ENCODE measurements at regions not wholly inside any gene's neighbourhood (a gene's known extent, or its start where the extent isn't known, plus 50 kb on each side); places are given as distances from the start of the nearest gene placed in this dataset.

- Histone ChIP-seq H3K27me3 (no peaks in the 10 kb centered on the region), H3K4me3 (no peak overlapping the region), H3K27ac (no peak overlapping the region), H3K4me1 (no peaks in the 10 kb centered on the region), H3K9me3 (no peaks in the 10 kb centered on the region), H3K36me3 (no peaks in the 10 kb centered on the region)
- intact Hi-C loops (cut with DNase I; ENCODE audit: low total_unique reads): no loop called here
- DNase-seq (ENCODE audit: low spot score in 2 of 2): no peak
- no peak for TF ChIP-seq POLR2AphosphoS5 (IDR thresholded peaks at IDR 0.05)
- no peak for TF ChIP-seq CTCF (IDR thresholded peaks at IDR 0.05)
- TF ChIP-seq POLR2A (IDR thresholded peaks at IDR 0.05): no peak
Measured at GRCh38 chr3:6717026-6717943, 143.6 kb upstream of the GRM7 start.

GRCh38 chr3:6719999-6720398 lies 140.9 kb upstream of the GRM7 start:
- Histone ChIP-seq H3K27me3 (no peaks in the 10 kb centered on the region), H3K9me3 (no peaks in the 10 kb centered on the region), H3K27ac (no peak overlapping the region), H3K36me3 (no peaks in the 10 kb centered on the region), H3K4me3 (no peak overlapping the region), H3K4me1 (no peaks in the 10 kb centered on the region)
- TF ChIP-seq POLR2A (IDR thresholded peaks at IDR 0.05): no peak
- TF ChIP-seq CTCF (IDR thresholded peaks at IDR 0.05): no peak
- TF ChIP-seq POLR2AphosphoS5 (IDR thresholded peaks at IDR 0.05): no peak
- intact Hi-C loops (cut with DNase I; ENCODE audit: low total_unique reads): no loop called here
- DNase-seq (ENCODE audit: low spot score in 2 of 2): no peak

GRCh38 chr3:6721491-6721890 lies 139.4 kb upstream of the GRM7 start:
- intact Hi-C loops (cut with DNase I; ENCODE audit: low total_unique reads): no loop called here
- Histone ChIP-seq H3K36me3 (no peaks in the 10 kb centered on the region), H3K9me3 (no peaks in the 10 kb centered on the region), H3K4me1 (no peaks in the 10 kb centered on the region), H3K27ac (no peak overlapping the region), H3K4me3 (no peak overlapping the region), H3K27me3 (no peaks in the 10 kb centered on the region)
- no peak for TF ChIP-seq POLR2AphosphoS5 (IDR thresholded peaks at IDR 0.05)
- TF ChIP-seq POLR2A (IDR thresholded peaks at IDR 0.05): no peak
- no peak for TF ChIP-seq CTCF (IDR thresholded peaks at IDR 0.05)
- no peak for DNase-seq (ENCODE audit: low spot score in 2 of 2)

- intact Hi-C loops (cut with DNase I; ENCODE audit: low total_unique reads): no loop called here
- Histone ChIP-seq H3K4me1 (no peaks in the 10 kb centered on the region), H3K9me3 (no peaks in the 10 kb centered on the region), H3K36me3 (no peaks in the 10 kb centered on the region), H3K27ac (no peak overlapping the region), H3K27me3 (no peaks in the 10 kb centered on the region), H3K4me3 (no peak overlapping the region)
- TF ChIP-seq POLR2AphosphoS5 (IDR thresholded peaks at IDR 0.05) (no peak), CTCF (IDR thresholded peaks at IDR 0.05) (no peak), POLR2A (IDR thresholded peaks at IDR 0.05) (no peak)
- no peak for DNase-seq (ENCODE audit: low spot score in 2 of 2)
Measured at GRCh38 chr3:6723205-6723604, 137.7 kb upstream of the GRM7 start.

- DNase-seq (ENCODE audit: low spot score in 2 of 2): no peak
- H3K27ac ChIP-seq: no peak overlapping the region
- H3K36me3 ChIP-seq: no peaks in the 10 kb centered on the region
- H3K4me3 ChIP-seq: no peak overlapping the region
- H3K4me1 ChIP-seq: no peaks in the 10 kb centered on the region
- H3K9me3 ChIP-seq: no peaks in the 10 kb centered on the region
- no peaks in the 10 kb centered on the region for H3K27me3 ChIP-seq
- TF ChIP-seq POLR2AphosphoS5 (IDR thresholded peaks at IDR 0.05) (no peak), CTCF (IDR thresholded peaks at IDR 0.05) (no peak), POLR2A (IDR thresholded peaks at IDR 0.05) (no peak)
- intact Hi-C loops (cut with DNase I; ENCODE audit: low total_unique reads): no loop called here
Measured at GRCh38 chr3:6726811-6727210, 134.1 kb upstream of the GRM7 start.
